ENCODE measurements at regions not wholly inside any gene's neighbourhood (a gene's known extent, or its start where the extent isn't known, plus 50 kb on each side); places are given as distances from the start of the nearest gene placed in this dataset.

DNA sequence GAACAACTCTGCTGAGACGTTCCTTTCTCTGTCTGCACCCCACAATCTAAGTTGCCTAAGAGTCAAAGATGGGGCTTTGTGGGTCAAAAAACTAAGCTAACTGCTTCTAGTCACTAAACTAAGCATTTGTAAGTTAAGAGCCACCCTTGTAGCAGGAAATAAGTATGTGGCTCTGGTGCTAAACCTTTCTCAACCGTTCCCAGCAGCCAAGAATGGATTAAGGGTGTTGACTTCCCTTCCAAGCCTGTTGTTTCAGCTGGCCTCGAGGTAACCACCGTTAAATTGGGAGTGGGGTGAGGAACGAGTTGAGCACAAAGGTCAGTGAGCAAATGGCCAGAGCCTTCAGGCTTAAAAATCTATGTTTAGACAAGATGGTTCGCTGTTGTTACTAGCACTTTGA is 169.1 kb downstream of the TRIM33 start:
- TF ChIP-seq CTCF (conservative IDR thresholded peaks at IDR 0.05), result no peak
- TF ChIP-seq EZH2 (IDR thresholded peaks at IDR 0.05; ENCODE audit: low read depth), result no peak

Measured in PC-9 (cell line).